Ramos (cell line): ENCODE measurements at regions not wholly inside any gene's neighbourhood (a gene's known extent, or its start where the extent isn't known, plus 50 kb on each side); places are given as distances from the start of the nearest gene placed in this dataset.

Source experiments
- in situ Hi-C: fragments of 300-500 bp; cut with MboI; formaldehyde crosslinking; loops from one replicate; pipeline ENCODE4 v1.14.3; 2022; ENCODE audit warnings: low sequenced_read_pairs; ENCODE audit not compliant: unreplicated experiment

DNA sequence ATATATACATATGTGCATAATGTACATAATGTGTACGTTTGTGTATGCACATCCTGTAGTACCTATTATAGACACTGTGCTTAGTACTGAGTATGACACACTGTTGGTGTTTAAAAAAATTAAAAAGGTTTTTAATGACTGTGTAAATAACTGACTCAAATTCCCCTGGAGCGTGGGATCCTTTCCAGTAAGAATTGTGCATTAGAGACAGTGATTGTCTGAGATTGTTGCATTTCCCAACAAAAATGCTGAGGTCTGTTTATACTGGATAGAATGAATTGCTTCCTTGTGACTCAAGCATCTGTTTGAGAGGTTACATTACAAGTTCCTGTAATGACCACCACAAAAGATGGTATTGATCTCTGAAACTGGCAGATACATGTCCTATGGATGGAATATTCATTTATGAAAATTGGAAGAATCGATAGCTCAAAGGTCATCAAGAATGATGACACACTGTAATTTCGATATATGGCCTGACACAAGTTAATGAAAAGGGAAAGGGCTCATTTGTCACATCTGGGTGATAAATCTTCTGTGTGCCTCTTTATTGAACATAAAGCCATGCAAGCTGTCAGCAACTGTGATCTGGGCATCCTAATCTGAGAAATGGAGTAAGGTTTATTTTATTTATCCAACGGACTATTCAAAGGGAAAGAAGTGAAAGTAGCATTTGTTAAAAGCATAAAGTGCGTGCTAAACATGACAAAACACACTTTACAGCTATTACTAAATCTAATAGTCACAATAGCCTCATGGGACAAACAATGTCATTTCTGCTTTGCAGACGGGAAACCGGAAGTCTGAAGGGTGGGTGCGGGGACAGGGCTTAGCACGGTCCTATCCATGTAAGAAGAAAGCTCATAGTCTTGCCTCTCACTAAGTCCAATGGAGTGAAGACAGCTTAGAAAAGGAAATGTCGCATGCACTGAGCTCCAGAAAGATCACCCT, 228.8 kb downstream of the CDH11 start:
- in situ Hi-C loops, result no loop called here

DNA sequence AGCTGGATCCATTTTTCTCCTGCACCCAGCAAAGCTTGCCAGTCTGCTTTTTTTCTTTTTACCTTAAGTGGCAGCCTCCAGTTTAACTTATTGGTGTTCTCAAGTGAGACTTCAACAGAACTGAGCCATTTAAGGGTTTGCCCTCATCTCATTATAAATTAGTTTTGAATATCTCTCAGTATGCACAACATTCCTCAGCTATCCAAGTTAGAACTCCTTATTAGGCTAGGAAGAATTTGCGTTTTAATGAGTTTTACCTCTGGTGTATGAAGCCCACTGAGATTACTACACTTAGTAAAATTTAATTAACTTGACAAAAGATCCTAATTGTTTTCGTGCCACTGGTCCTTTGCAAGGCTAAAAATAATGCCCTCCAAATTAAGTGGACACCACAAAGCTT, 232.4 kb downstream of the CDH11 start:
- in situ Hi-C loops, result no loop called here

DNA sequence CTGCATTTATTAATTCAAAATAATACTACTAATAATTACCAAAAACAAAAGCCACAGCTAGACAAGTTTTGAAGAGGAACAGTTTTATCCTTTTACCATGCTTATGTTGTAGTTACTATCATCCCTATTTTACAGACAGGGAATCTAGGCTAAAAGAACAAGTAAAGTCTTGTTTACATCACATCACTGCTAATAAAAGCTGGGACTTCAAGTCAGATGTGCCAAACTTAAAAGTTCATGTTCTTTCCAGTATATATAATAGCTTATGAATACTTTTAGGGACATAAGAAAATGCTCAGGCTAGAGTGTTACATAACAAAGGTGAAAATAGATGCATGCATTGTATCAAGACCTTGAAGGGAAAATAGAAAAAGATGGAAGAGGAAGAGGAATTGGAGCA, 234.2 kb downstream of the CDH11 start:
- in situ Hi-C loops, result no loop called here

DNA sequence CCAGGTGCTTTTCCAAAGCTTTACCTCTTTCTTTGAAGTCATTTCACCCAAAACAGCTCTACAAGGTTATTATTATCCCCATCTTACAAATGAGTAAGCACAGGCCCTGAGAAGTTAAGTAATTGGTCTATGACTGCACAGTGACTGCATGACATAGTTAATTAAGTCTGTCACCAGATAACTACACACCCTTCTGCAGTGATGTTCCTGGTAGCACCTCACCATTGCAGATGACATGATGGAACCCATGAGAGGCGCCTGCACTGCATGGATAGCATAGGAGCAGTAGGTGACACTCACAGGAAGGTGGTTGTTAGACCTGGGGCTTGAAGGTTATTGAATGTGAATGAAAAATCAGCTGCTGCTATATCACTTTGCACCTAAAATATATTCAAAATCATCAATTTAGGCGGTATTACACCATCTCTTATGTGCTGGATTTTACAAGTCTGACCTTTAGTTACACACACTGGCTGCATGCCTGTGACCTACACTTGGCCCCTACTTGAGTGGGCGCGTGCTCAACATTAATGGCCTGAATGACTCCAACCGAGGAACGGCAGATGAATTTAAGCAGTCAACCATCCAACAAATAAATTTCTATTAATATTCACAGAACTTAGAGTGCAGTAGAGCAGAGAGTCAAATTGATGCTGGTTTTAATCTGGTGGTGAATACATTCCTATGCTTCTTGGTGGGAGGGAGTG, 239.6 kb downstream of the CDH11 start:
- in situ Hi-C loops, result no loop called here

DNA sequence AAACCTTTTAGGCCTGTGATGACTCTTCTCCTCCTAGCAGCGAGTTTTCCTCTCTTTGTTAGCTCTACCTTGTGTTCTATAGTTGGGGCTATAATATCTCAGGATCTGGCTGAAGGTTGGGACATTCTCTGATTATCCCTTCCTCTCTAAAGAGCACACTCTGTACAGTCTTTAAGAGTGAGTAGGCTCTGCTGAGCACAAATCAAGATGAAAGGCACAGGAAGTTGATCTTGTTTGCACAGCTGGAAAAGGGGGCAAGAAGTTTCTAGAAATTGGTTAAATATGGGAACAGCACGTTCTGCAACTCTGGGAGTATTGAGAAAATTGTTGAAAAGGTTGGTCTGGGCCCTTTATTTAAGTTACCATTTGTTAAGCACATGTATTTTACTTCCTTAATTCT, 240.9 kb downstream of the CDH11 start:
- in situ Hi-C loops, result no loop called here

DNA sequence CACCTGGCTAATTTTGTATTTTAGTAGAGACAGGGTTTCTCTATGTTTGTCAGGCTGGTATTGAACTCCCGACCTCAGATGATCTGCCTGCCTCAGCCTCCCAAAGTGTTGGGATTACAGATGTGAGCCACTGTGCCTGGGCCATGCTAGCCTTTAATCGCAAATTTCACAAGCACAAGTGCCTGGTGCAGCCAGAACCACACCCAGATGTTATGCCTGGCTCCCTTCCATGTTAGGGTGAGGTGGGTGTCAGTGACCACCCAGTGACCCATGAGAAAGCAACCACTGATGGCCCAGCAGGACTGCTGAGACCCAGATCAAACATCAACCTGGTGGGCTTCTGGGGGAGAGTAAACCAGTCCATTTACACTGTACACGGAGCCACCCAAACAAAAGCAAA, 241.9 kb downstream of the CDH11 start:
- in situ Hi-C loops, result no loop called here

DNA sequence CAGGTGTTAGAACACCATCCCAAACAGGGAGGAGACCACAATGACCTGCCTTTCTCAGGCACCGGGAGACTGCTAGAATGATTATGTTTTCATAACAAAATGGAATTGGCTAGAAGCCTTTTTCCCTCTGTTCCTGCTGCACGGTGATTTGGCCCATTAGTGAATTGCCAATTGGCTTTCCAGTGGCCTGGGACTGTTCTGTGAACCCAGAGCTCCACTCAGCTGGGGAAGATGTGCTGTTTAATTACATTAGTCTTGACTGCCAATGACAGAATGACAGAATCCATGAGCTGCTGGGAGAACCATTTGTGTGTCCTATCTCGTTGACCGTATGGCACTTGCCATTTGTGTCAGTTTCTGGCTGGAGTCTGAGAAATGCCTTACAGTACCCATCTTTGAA, 242.9 kb downstream of the CDH11 start:
- in situ Hi-C loops, result no loop called here

DNA sequence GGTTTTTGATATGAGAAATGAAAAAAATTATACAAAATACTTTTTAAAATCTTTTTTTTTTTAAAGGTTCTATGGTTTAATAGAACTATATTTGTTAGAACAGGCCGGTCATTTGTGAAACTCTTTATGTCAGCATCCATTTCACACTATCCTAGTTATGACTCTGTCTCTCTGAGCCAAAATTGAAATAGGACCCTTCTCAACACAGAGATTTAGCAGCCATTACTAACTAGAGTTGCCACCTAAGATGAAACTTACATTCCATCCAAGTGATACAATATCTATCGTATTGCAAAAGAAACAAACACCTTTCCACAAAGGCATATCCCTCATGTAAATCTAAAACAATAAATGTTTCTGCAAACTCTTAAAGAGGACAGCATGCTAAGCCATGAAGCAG, 249.8 kb downstream of the CDH11 start:
- in situ Hi-C loops, result no loop called here

DNA sequence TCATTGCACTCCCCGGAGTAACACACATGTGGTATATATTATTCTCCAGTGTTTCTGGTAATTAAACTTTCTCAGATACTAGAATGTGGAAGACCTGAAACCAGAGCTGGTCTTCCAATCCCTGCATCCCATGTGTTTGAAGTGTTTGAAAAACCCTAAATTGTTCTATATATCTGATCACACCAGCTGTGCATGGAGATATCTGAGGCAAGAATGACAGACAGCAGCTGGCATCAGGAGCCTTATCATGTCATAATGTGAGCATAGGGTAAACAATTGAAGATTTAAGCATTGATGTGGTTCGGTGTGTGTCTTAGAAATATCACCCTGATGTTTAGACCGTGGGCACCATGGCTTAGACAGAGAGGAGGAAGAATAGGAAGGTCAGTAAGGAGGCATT, 251.0 kb downstream of the CDH11 start:
- in situ Hi-C loops, result no loop called here

DNA sequence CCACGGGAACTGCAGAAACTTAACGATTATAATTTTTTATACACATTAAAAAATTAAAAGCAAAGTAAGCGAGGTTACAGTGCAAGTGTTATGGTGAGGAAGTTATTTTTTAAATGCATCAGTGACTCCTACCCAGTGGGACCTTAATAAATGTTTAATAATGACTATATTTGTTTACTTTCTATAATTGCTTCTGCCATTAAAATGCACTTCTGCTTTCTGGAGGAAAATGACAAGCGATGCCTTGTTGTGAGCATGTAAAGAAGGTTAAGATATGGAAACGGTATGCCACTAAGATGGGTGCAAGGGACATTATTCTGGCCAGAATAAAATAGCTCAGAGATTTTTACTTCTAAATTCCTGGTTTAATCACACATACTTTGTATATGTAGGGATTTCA, 252.1 kb downstream of the CDH11 start:
- in situ Hi-C loops, result no loop called here

DNA sequence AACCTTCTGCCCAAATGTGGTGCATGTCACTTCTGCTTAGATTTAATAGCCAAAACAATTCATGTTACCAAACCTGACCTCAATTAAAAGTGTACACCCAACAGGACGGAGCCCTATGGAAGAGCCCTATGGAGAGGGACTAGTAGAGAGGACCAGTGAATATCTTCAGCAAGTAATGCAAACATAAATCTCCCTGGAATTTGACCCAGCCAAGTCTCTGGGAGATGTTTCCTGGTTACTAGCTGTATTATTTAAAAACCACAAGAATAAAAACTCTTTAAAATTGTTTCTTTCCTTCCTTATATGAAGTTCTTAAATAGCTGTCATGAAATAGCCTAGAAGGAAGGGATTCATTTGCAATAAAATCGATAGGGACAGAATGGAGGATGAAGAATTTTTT, 255.8 kb downstream of the CDH11 start:
- in situ Hi-C loops, result no loop called here

DNA sequence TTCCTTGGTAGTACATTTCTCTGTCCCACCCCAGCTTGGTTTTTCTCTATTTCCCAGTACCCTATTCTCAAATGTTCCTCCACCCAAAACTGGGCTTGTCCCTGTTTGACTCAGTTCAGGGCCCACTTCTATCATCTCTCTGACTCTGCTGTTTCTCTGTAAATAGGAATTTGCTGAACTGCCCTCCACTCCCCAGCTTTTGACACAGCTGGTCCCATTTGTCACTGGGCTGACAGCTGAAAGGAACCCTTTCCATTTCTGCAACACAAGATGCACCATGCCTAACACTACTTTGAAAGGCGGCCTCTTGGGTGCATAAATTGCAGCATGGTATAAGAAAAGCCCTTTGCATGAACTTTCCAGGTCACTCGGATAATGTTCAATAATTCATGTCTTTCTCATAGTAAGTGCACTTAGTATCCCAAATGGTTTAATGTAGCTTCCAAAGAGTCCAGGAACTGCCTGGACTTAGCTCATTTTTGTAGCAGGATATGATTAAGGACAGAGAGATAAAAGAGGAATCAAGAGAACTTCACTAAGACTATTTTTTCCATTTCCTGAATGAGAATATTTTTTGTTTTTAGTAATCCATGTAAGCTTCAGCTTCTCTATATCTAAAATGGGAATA, 256.7 kb downstream of the CDH11 start:
- in situ Hi-C loops, result no loop called here

DNA sequence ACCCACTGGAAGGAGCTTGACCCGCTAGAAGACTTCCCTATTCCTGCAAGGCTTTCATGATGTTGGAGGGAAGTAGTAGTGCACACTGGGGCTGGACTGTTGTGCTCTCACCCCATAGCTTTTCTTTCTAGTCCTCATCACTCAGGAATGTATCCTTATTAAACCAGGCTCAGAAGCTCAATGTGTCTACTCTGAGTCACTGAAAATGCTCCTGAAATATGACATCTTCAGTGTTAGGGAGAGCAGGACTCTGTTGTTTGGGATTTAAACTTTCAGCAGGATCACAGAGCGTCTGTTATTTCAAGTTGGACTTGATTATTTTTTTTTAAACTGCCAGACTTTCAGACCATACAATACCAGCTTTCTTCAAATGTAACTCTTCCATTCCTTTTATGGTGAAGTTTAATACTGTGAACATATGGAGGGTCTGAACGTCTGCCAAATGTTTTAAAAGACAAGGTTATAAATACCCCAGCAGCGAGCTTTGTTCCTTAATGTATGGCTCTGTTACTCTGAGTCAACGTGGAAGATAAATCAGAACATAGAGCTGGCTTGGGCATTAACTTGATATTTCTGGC, 257.5 kb downstream of the CDH11 start:
- in situ Hi-C loops, result no loop called here

DNA sequence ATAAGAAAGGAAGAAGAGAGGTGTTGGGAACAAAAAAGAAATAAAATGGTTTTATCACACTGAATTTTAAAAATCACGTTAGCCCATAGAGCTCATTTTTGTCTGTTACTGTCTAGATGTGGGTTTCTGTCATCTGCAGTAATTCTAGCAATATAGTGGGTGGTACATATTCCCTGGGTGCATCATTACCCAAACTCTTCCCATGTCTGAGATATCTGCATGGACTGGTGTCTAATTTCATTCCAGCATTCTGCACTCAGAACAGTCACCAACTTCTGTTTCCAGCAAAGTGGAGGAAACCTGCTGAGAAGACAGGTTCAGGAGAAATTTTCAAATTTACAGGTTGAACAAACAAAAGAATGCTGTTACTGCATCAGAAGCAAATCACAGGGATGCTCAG, 263.8 kb downstream of the CDH11 start:
- in situ Hi-C loops, result no loop called here

DNA sequence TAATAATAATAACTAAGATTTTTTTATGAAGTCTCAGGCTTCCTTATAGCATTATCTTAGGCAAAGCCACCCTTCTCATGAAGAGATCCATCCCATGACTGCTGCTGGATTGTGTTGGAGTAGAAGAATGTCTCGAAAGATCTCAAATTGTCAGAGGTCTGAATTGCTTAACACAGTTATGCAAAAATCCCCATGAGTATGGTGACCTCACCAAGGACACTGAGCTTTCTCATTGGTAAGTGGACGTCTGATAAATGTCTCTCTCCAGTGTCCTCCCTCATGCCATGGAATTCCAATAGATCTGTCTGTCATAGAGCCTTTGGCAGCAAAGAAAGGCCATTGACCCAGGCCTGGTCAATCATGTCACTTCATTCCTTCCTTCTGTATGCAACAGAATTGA, 264.5 kb downstream of the CDH11 start:
- in situ Hi-C loops, result no loop called here

DNA sequence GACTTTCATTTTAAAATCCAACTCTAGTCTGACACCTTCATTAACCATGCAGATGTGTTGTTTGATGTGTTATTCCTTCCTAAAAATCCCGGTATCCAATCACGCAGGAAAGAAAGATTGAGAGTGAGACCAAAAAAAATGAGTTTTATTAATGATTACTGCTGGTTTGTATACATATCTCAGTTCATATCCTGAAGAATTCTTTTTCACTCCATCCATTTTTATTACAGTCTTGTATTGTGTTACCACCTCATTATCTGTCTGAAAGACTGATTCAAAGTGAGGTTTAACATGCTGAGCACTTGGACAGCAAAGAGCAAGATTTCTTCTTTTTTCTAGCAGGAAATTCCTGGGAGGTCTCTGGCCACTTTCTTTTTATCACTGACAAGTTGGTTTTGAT, 268.3 kb downstream of the CDH11 start:
- in situ Hi-C loops, result no loop called here

DNA sequence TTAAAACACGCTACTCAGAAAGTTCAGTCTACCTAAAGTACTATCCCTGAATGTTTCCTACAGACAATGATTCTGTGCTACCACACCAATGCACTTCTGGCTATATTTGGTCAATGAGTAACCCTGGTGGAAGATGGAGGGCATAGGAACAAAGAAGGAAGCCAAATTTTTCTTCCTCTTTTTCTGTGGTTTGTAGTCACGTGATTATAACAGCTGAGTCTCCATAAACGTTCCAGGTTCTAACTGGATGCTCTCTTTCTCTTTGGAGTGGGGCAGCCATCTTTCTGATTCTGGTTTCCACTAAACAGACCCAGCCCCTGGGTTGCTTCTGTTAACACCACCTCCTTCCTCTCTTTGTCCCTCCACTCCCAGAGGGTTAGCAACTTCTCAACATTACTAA, 274.9 kb downstream of the CDH11 start:
- in situ Hi-C loops, result no loop called here

DNA sequence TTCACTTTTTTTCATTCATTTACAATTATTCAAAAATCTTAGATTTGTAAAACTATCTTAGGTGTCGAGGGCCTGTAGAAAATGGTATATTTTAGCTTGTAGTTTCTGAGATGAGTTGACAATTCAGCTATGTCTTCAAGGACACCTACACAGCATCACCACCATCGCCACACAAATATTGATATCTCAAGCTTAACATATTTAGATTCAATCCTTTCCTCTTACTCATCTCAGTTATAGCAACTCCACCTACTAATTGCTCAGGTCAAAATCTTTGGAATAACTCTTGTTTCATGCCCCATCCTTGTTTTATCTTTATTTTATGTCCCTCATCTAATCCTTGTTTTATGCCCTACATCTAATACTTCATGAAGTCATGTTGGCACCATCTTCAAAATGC, 276.8 kb downstream of the CDH11 start:
- in situ Hi-C loops, result no loop called here

DNA sequence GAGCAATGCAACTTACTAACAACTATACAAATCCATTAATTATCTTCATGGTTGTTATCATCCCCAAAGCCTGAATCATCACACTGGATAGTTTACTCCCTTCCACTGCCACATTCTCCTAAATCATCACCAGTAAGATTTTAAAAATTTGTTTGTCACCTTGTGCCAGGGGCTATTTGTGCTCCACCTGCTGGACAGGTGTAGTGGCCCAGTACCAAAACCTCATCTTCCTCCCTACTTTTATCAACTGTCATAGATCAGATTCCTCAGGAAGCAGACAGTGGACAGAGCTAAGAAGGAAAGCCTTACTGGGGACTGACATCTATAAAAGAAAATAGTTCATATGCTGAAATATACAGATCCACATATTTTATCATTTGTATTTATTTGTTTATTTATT, 280.4 kb downstream of the CDH11 start:
- in situ Hi-C loops, result no loop called here

DNA sequence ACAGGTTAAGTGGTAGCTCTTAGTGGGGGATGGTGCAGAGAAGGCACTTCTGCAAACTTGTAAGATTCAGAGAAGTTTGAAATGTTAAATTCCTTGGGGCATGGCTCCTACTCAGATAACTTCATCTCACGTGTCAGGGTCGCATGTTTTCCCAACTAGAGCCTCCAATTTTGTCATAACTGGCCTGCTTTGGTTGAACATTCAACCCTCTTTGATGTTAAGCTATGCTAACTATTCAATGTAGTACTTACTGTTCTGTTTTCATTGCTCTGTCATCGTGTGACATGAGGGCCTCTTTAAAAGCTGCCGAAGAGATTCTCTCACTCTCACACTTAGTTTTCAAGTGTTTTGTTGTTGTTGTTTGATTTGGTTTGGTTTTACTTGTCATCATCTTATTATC, 280.8 kb downstream of the CDH11 start:
- in situ Hi-C loops, result no loop called here

DNA sequence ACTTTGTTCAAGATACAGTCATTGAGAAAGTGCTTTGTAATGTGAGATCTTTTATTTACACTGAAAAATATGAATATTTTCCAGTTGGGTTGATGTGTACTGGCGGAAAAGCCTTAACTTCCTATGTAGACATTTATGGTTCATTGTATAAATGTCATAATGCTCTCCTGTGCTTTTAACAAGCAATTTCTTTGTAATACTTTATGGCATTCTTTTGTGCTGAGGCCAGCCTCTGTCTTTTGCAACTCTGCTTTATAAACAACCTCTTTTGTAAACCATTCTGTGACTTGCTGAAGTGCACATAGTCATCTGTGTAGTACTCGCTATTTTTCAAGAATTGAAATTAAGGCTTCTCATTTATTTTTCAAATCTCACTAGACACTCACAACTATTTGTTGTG, 291.2 kb downstream of the CDH11 start:
- in situ Hi-C loops, result no loop called here
